Nephron progenitor cell (in vitro differentiated cells): ENCODE measurements at regions not wholly inside any gene's neighbourhood (a gene's known extent, or its start where the extent isn't known, plus 50 kb on each side); places are given as distances from the start of the nearest gene placed in this dataset.

Experiments used
- DNase-seq: peaks from one replicate; pipeline ENCODE4 v3.0.0; 2021
- H3K27ac Mint-ChIP-seq: 2 replicates; pipeline ENCODE4 v1.8.0; 2021; ENCODE audit warnings: mild to moderate bottlenecking, moderate library complexity, mixed read lengths
- H3K27me3 Mint-ChIP-seq: 2 replicates; pipeline ENCODE4 v1.8.0; 2021; ENCODE audit warnings: mild to moderate bottlenecking, low read depth, mixed read lengths; ENCODE audit not compliant: poor library complexity
- H3K36me3 Mint-ChIP-seq: 2 replicates; pipeline ENCODE4 v1.8.0; 2021; ENCODE audit warnings: low read depth, mixed read lengths
- H3K4me1 Mint-ChIP-seq: 2 replicates; pipeline ENCODE4 v1.8.0; 2021; ENCODE audit warnings: mixed read lengths
- H3K4me3 Mint-ChIP-seq: 2 replicates; pipeline ENCODE4 v1.8.0; 2021; ENCODE audit warnings: mild to moderate bottlenecking, moderate library complexity, mixed read lengths
- H3K9me3 Mint-ChIP-seq: 2 replicates; pipeline ENCODE4 v1.8.0; 2021; ENCODE audit warnings: mild to moderate bottlenecking, moderate library complexity, mixed read lengths
- CTCF ChIP-seq: fragments of 200-600 bp; sonication (generic); IDR thresholded peaks from 2 replicates; pipeline ENCODE4 v1.5.0; 2021; ENCODE audit warnings: antibody characterized with exemption

- no peak for TF ChIP-seq CTCF
- Mint-ChIP-seq H3K27me3 (no peaks in the 10 kb centered on the region), H3K27ac (no peak overlapping the region), H3K4me3 (no peak overlapping the region), H3K4me1 (peaks cover 10% of the 10 kb centered on the region), H3K9me3 (no peaks in the 10 kb centered on the region), H3K36me3 (peaks cover 44% of the 10 kb centered on the region)
- no peak for DNase-seq
These were observed 66.0 kb downstream of the BOLA3 start for GRCh38 chr2:74081763-74082110.

GRCh38 chr2:74083750-74084149 lies 64.0 kb downstream of the BOLA3 start:
- peaks cover 56% of the 10 kb centered on the region for H3K36me3 Mint-ChIP-seq
- H3K4me3 Mint-ChIP-seq = no peak overlapping the region
- no peak for TF ChIP-seq CTCF
- no peaks in the 10 kb centered on the region for H3K4me1 Mint-ChIP-seq
- no peaks in the 10 kb centered on the region for H3K9me3 Mint-ChIP-seq
- H3K27ac Mint-ChIP-seq = peak overlapping the region; percentile 80
- no peaks in the 10 kb centered on the region for H3K27me3 Mint-ChIP-seq
- DNase-seq = no peak
